Left lung (tissue), 4 donors: ENCODE measurements at regions not wholly inside any gene's neighbourhood (a gene's known extent, or its start where the extent isn't known, plus 50 kb on each side); places are given as distances from the start of the nearest gene placed in this dataset.

Experiments
- ATAC-seq: fragments of 200-7000 bp; cut with Tn5 transposase; one replicate; pipeline ENCODE4 v1.9.1; 2020; ENCODE audit warnings: moderate library complexity
- DNase-seq, 4 donors: peaks; one replicate each; pipeline ENCODE4 v3.0.0-alpha.2; 2013 to 2020
- H3K27ac ChIP-seq, 2 donors: fragments of 200-600 bp; sonication (generic) in 1 of 2; one replicate each; pipeline versions ENCODE4 v1.5.0 to v1.8.0; 2020 to 2021
- H3K27me3 ChIP-seq, 2 donors: fragments of 200-600 bp; sonication (generic) in 1 of 2; one replicate each; pipeline versions ENCODE4 v1.5.0 to v1.8.0; 2020 to 2021
- H3K36me3 ChIP-seq, 2 donors: fragments of 200-600 bp; sonication (generic) in 1 of 2; one replicate each; pipeline versions ENCODE4 v1.5.0 to v1.8.0; 2020 to 2021
- H3K4me1 ChIP-seq, 2 donors: fragments of 200-600 bp; one replicate each; pipeline ENCODE4 v1.8.0; 2021
- H3K4me3 ChIP-seq, 2 donors: fragments of 200-600 bp; sonication (generic) in 1 of 2; one replicate each; pipeline versions ENCODE4 v1.5.0 to v1.8.0; 2020 to 2021; ENCODE audit warnings: mild to moderate bottlenecking in 1 of 2
- H3K9me3 ChIP-seq, 2 donors: fragments of 200-600 bp; sonication (generic) in 1 of 2; one replicate each; pipeline versions ENCODE4 v1.5.0 to v1.8.0; 2020 to 2021
- CTCF ChIP-seq, 2 donors: fragments of 200-600 bp; sonication (generic) in 1 of 2; IDR thresholded peaks; one replicate each; pipeline versions ENCODE4 v1.5.0 to v1.8.0; 2021; ENCODE audit warnings: antibody characterized with exemption in 2 of 2
- intact Hi-C, 2 donors: fragments of 100-400 bp; cut with DNase I; formaldehyde crosslinking; loops; one replicate each; pipeline versions ENCODE4 v1.11.2 to v1.14.2; 2022
- donor health status: DM: no; HTN: yes; CAD: no.
- donor health status: DM: no; HTN: no; CAD: no.

- DNase-seq (no peak), ATAC-seq (no peak)
- intact Hi-C loops: no loop called here
- Histone ChIP-seq H3K4me1 (no peaks in the 10 kb centered on the region), H3K27me3 (peaks cover 0 to 36% of the 10 kb centered on the region in 2 donors), H3K4me3 (no peak overlapping the region), H3K9me3 (peaks cover 0 to 3% of the 10 kb centered on the region in 2 donors), H3K27ac (no peak overlapping the region), H3K36me3 (no peaks in the 10 kb centered on the region)
- TF ChIP-seq CTCF (IDR thresholded peaks at IDR 0.05): no peak
Observed at GRCh38 chr9:88816591-88816990, 174.7 kb upstream of the S1PR3 start.

DNA sequence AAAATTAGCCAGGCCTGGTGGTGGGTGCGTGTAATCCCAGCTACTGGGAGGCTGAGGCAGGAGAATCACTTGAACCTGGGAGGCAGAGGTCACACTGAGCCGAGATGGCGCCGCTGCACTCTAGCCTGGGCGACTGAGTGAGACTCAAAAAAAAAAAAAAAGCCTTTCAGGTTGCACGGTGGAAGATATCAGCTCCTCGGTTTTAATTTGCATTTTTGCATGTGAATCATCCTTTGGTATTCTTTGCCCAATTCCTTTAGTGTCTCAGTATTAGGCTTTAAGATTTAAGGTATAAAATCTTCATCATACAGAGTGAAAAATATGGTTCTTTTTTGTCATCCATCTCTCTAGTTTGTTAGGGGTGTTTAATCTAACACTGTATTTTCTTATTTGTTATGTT is 173.6 kb upstream of the S1PR3 start:
- Histone ChIP-seq H3K4me3 (no peak overlapping the region), H3K36me3 (no peaks in the 10 kb centered on the region), H3K9me3 (peaks cover 0 to 3% of the 10 kb centered on the region in 2 donors), H3K27me3 (peaks cover 0 to 42% of the 10 kb centered on the region in 2 donors), H3K4me1 (no peaks in the 10 kb centered on the region), H3K27ac (no peak overlapping the region)
- TF ChIP-seq CTCF (IDR thresholded peaks at IDR 0.05): no peak
- DNase-seq (no peak), ATAC-seq (no peak)
- intact Hi-C loops: no loop called here

- Histone ChIP-seq H3K36me3 (no peaks in the 10 kb centered on the region), H3K9me3 (peaks cover 0 to 3% of the 10 kb centered on the region in 2 donors), H3K27ac (no peak overlapping the region), H3K4me3 (no peak overlapping the region), H3K27me3 (peaks cover 0 to 46% of the 10 kb centered on the region in 2 donors), H3K4me1 (no peaks in the 10 kb centered on the region)
- no peak for ATAC-seq
- DNase-seq: no peak
- intact Hi-C loops: no loop called here
- TF ChIP-seq CTCF (IDR thresholded peaks at IDR 0.05): no peak
Observed at GRCh38 chr9:88818495-88819201, 172.6 kb upstream of the S1PR3 start.

DNA sequence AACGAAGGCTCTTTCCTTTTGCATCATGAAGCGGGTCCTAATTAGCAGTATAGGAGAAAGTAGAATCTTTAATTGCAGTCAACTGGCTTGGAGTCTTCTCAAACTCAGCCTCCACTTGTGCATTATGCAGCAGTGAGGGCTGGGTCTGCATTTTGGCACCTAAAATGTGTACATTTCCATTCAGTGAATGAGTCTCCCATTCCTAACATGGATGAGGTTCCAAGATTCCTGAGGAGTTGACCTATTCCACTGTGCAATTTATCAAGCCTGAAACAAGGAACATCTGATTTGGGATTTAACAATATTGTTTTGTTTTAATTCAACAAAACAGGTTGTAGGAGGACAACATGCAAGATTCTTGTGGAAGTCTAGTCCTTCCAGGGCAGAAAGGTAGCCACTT is 171.8 kb upstream of the S1PR3 start:
- ATAC-seq: no peak
- Histone ChIP-seq H3K36me3 (no peaks in the 10 kb centered on the region), H3K9me3 (peaks cover 0 to 3% of the 10 kb centered on the region in 2 donors), H3K4me1 (no peaks in the 10 kb centered on the region), H3K27ac (no peak overlapping the region), H3K27me3 (peaks cover 0 to 52% of the 10 kb centered on the region in 2 donors), H3K4me3 (no peak overlapping the region)
- intact Hi-C loops: no loop called here
- DNase-seq: no peak
- no peak for TF ChIP-seq CTCF (IDR thresholded peaks at IDR 0.05)

GRCh38 chr9:88820055-88820454 is 171.2 kb upstream of the S1PR3 start:
- Histone ChIP-seq H3K9me3 (peaks cover 0 to 3% of the 10 kb centered on the region in 2 donors), H3K4me1 (no peaks in the 10 kb centered on the region), H3K4me3 (no peak overlapping the region), H3K36me3 (no peaks in the 10 kb centered on the region), H3K27ac (no peak overlapping the region), H3K27me3 (peaks cover 0 to 48% of the 10 kb centered on the region in 2 donors)
- no peak for TF ChIP-seq CTCF (IDR thresholded peaks at IDR 0.05)
- intact Hi-C loops: no loop called here
- DNase-seq (no peak), ATAC-seq (no peak)
